Smooth muscle cell of the brain vasculature (primary cell): ENCODE measurements at regions not wholly inside any gene's neighbourhood (a gene's known extent, or its start where the extent isn't known, plus 50 kb on each side); places are given as distances from the start of the nearest gene placed in this dataset.
"Not testable (repeated sequence)": the region's sequence is repeated elsewhere in the genome, so short reads cannot be mapped to it uniquely, and the experiment has no call there.

ENCODE experiments used
- DNase-seq: peaks from one replicate; pipeline ENCODE4 v3.0.0-alpha.2; 2012; ENCODE audit warnings: low read depth, low spot score

DNA sequence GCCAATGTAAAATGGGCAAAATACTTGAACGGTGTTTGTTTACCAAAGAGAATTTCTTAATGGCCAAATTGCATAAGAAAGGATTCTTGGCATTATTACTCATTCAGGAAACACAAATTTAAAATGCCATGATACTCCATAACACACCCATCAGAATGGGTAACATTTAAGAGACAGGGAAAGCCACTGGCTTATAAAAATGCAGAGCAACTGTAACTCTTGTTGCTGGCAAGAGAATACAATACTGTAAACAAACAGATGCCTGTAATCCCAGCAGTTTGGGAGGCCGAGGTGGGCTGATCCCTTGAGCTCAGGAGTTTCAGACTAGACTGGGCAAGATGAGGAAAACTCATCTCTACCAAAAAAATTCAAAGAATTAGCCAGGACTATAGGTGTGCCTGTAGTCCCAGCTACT is 125.8 kb upstream of the NBPF11 start:
- not testable (repeated sequence) for DNase-seq

DNA sequence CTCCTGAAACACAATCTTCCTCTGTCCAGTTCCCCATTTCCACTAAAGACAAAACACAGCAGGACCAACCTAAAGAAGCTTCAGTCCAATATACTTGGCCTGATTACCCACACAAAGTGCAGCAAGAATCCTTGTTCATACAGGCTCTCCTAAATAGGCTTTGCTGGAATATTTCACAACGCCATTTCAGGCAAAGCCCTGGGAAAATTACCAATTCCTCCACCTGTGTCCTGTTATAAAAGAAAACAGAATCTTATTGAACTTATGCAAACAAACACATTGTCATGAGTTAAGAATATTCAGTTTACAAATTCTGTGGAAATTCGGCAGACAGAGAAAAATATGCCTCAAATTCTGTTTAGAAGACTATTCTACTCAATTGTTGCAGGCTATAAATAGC is 115.0 kb upstream of the NBPF11 start:
- DNase-seq = not testable (repeated sequence)

DNA sequence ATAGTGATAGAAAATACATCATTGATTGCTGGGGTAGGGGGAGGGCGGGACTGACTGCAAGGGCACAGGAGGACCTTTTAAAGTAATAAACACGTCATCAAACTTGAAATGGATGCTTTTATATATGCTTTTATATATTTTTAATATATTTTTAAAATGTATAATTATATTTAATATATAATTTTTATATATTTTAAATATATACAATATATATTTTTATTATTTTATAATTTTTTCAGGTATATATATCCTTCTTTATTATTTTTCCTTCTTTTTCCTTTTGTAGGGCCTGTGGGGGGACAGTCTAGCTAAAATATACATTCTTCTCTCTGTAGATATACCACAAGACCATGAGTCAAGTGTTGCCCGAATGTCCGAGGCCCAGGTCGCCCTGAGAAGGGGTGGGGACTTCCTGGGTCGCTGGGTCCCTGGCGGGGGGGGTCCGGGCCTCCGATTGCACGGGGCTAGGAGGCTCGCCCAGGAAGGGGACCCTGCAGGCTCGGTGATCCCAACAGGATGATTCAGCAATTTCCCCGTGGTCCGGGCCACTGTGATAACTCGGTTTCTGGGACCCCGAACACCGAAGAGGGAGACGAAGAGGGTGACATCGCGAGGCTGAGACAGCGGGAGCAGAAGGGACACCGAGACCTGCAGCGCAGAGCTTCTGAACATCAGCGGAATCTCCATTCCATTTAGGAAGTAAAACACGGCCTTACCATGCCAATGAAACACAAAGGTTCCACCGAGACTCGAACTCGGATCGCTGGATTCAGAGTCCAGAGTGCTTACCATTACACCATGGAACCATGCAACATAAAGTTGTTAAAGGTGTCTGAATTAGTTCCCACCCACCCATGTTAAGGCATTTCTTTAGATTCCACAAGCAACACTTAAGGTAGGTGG is 112.5 kb upstream of the NBPF11 start:
- no peak for DNase-seq

DNA sequence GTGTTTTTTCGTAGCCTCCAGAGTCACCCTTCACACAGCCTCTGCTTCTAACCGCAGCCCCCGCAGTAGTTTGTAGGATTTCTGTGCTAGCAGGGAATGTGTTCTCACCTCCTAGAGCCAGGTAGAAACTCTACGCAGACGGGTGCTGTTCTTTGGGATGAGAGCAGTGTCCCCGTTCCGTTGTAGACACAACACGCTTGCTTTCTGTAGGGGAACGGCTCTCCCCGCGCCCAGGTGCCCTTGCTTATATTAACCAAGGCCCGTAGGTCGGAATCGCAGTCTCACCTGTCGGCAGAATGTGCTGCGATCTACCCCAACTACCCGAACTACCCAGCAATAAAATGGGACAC is 111.8 kb upstream of the NBPF11 start:
- DNase-seq = no peak

DNA sequence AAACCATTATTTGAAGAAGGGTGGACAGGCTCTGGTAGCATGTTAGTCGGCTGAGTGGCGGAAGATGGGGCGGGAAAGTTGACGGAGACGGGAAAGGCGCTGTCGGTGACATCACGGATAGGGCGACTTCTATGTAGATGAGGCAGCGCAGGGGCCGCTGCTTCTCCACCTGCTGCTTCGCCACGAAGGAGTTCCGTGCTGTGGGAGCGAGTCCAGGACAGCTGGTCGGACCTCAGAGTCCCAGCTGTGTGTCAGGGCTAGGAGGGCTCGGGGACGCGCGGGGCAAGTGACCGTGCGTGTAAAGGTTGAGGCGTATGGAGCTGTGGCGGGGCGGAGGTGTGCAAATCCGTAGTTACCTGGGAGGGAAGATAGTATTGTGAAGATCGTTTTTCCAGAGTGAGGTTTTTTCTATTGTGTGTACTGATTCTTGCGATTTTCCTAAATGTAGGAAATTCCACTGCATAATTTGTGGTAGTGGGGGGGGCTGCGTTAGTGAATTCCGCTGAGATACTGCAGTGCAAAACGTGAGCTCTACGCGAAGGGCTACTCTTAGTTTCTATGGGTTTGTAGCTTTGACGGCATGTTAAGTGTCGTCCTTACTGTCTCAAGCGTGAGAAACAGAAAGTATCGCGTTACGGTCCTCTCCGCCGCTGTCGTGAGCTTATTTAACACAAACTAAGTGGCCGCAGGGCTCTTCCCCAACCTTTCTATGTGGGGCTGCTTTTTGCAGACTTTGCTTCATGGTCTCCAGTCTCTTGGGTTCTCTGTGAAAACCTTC is 111.2 kb upstream of the NBPF11 start:
- DNase-seq = no peak

DNA sequence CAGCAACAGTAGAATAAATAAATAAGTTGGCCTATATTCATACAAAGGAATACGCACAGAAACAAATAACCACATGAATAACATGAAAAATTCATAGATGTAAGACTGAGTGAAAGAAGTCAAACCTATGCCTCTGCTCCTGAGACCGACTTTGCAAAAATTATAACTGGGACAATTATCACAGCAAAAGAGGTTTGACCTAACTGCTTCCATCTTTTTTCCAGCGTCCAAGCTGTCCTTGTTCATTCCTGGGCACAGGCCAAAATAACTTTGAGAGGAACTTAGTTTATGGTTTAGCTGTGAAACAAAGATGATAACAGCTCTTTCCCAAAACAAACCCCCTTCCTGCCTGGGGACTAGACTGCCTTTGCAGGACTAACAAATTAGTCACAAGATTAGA is 109.6 kb upstream of the NBPF11 start:
- not testable (repeated sequence) for DNase-seq

DNA sequence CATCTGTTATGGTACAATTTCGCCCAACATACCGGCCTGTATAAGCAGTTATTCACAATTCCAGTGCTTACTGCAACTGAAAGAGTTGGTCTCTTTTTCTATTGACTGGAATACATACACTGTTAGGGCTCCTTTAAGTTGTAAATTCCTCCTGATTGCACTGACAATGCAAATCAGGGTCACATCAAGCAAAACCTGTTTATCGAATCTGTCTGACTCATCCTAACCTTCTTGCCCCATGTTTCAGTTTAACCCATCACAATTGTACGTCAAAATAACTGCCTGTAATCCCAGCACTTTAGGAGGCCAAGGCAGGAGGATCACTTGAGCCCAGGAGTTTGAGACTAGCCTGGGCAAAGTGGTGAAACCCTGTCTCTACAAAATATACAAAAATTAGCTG is 105.8 kb upstream of the NBPF11 start:
- DNase-seq = not testable (repeated sequence)

DNA sequence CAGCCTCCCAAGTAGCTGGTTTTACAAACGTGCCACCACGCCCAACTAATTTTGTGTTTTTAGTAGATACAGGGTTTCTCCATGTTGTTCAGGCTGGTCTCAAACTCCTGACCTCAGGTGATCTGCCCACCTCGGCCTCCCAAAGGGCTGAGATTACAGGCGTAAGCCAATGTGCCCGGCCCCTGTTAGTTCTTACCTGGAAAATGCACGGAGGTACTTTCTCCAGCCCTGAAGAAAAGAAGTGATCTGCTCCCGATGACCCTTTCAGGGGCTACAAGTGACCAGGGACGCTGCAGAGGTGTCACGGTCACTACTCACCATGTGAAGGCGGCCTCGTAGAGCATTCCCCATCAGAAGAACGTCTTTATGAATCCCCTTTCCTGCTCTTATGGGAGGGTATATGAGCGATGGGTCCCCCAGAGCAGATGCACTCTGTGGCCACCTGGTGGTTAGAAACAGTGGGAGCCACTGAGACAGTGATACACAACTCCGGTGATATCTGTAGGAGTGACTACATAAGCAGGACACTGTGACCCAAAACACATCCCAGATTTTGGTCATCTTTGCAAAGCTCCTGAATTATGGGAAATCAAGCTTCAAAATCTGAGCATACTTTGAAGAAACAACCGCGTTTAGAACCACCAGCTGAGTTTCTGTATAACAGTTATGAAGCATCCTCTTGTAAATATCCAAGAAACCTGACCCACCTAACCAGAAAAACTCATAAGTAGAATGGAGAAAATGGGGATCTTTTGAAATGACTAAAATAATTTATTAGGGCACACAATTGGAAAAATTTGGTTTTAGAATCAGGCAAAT is 102.7 kb upstream of the NBPF11 start:
- not testable (repeated sequence) for DNase-seq

DNA sequence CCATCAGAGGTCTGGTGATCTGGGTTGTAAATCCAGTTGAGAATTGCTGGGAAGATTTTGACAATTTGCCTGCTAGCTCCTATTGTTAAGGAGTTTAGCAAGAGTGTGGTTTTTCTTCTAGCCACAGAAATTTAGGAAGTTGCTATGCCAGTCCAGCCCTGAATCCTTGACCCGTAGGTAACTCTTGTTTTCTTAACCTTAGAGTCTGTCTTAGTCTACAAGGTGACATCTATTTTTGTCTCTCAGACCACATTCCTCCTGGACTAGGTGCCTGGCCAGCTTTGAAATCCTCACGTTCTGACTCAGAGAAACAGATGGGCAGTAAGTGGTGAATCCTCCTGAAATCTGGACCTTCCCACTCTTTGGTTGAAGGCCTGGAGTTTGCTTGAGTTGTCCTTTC is 101.7 kb upstream of the NBPF11 start:
- not testable (repeated sequence) for DNase-seq

DNA sequence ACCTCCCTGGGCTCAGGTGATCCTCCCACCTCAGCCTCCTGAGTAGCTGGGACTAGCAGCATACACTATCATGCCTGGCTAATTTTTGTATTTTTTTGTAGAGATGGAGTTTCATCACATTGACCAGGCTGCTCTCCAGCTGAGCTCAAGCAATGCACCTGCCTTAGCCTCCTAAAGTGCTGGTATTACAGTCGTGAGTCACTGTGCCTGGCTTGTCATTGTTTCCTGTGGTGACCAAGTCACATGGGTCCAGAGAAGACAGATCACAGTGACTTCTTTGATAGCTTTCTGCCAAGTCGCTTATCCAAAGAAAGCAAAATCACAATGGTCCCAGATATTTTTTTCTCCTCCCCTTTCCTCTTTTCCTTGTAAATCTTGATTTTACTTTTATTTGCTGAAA is 96.7 kb upstream of the NBPF11 start:
- DNase-seq = not testable (repeated sequence)

DNA sequence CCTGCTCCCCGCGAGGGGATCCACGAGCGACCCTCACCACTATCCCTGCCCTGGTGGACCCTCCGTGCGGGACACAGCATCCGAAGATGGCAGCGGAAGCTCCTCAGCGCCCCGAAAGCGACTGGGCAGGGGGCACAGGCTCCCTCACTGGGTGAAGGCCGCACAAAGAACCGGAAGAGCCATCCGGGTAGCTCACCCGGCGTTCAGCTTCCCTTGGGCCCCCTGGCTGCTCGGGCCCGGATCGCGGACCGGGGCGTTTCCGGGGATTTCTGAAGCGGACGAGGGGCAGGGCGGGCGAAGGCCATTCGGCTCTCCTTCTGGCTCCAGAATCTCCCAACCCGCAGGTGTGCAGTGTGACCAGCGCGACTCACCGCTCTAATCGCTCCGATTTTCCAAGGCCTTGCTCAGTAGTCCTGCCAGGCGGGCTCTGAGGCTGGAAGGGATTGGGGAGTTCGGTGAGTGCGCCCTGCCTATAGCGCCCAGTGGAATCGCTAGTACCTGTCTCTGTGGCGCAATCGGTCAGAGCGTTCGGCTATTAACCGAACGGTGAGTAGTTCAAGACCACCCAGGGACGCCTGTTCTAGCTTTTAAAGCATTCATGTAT is 94.3 kb upstream of the NBPF11 start:
- DNase-seq = not testable (repeated sequence)

DNA sequence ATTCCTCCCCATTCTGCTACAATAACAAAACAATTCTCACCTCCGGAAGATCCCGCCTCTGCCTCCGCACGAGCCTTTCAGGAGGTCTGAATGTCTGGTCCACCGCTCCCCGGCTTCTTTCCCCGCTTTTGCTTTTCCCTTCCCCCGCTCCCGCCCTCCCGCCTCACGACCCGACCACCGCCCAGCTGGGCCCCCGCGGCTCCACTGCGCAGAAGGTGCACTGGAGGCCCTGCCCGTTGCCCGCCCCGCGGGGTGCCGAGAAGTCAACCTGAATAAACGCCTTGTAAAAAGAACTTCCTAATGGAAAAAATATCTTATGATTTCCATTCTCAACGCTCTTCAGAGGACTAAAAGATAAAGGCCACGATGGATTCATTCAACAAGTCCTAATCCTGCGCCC is 93.8 kb upstream of the NBPF11 start:
- not testable (repeated sequence) for DNase-seq

DNA sequence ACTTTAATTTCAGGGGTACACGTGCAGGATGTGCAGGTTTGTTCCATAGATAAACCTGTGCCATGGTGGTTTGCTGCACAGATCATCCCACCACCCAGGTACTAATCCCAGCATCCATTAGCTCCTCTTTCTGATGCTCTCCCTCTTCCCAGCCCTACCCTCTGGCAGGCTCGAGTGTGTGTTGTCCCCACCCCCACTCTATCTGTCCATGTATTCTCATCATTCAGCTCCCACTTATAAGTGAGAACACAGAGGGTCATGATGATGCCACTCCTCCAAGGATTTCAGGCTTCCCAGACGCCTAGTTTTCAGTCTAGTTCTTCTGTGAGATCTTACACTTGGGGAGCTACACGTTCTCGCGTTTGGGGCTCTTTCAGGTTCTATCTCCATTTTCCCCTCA is 93.4 kb upstream of the NBPF11 start:
- DNase-seq = not testable (repeated sequence)

DNA sequence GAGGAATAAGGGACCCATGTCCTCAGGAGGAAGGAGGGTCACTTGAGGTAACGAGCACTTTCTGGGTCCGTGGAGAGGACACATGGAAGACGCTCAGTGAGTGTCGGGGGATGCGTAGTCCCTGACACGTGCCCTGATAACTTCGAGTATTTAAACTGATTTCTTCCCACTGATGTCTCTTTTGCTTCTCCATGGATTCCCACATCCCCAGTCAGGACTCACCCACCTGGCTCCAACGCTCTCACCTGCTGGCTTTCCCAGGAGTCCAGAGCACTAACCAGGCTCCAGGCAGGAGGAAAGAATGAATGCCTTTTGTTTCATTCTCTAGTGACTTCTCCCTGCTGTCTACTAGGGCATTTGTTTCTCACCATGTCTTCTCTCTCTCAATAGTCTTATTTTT is 81.2 kb upstream of the NBPF11 start:
- not testable (repeated sequence) for DNase-seq

DNA sequence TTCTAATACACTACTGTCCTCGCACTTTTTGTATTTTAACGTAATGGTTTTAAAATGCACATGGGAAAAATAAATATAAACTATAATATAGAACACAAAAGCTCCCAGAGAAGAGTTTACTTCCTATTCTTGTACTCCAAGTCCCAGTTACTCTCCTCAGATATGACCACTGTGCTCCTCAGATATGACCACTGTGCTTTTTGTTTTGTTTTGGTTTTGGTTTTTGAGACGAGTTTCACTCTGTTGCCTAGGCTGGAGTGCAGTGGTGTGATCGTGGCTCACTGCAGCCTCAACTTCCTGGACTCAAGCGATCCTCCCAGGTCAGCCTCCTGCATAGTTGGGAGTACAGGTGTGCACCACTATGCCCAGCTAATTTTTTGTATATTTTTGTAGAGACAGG is 76.8 kb upstream of the NBPF11 start:
- not testable (repeated sequence) for DNase-seq

DNA sequence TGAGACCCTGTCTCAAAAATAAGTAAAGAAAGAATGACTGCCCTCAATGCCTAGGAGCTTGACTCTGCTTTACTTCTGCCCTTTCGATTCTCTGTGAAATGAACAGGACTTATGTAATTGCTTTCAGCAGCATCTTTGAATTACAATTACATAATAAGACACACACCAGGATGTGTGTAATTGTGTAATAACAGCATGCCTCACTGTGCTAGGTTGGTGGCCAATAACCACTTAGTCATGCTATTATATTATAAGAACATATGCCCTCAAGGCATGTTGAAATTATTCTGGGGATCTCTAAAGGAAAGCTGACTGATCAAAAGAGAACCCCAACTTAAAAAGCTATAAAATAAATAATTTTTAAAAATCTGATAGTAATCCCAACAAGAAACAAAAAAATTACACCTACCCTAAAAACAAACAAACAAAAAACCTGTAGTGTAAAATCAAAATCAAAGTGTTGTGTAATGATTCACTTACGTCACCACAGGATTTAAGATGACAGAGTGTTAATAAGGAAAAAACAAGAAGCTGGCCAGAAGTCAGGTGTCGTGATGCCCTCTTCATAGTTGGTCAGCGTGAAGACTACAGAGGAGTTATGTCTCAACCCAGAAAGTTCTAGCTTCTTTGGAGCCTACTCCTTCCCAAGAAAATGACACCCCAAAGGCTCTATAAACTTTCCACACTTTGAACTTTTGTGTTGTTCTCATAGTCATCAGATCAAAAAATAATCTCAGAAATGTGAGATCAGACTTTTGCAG is 70.5 kb upstream of the NBPF11 start:
- DNase-seq = not testable (repeated sequence)

DNA sequence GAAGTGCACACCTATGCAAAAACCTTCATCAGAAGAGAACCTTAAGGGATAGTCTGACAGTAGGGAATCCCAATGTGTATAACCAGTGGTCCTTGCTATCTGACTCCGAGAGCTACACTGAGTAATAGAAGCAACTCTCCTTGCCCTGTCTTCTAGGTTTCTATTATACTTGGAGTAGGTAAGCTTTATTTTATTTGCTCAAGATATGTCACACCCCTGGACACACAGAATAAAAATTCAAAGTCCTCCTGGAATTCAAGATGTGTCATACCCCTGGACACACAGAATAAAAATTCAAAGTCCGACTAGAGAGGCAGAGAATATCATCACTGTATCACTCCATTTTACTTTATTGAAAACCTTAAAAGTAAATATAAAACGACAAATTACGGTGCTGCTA is 69.5 kb upstream of the NBPF11 start:
- DNase-seq = not testable (repeated sequence)

DNA sequence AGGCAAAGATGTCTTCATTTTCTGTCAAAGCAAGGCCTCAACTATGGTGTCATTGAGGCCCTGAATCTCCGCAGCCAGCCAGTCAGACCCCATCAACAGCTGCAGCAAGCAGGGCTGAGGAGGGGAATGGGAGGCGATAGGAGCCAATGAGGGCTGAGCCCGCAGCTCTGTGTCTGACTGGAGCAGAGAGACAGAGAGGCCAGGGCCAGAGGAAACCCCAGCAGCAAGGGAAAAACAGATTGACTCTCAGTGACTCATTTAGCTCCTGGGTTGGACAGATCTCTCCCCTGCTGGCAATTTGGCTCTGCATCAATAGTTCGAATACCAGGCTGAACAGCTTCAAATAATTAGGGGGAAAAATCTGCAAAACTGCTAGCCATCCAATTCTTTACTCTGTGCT is 67.1 kb upstream of the NBPF11 start:
- not testable (repeated sequence) for DNase-seq

DNA sequence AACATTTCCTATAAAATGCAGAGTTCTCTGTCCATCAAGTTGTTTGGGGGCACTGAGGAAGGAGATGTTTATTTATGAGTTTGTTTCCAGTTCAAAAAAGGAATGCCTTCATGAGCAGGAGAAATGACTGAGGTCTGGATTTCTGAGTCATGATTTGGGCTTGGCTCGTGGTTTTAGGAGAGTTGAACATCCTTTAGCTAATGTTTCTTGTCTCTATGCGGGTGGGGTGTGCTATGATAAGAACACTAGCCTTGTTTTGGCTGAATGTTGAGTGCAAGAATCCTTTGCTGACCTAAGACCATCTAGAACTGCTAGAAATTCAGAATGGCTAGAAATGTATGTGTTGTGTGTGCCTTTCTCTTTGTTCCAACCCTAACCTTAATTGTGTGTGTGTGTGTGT is 59.1 kb upstream of the NBPF11 start:
- DNase-seq = not testable (repeated sequence)

DNA sequence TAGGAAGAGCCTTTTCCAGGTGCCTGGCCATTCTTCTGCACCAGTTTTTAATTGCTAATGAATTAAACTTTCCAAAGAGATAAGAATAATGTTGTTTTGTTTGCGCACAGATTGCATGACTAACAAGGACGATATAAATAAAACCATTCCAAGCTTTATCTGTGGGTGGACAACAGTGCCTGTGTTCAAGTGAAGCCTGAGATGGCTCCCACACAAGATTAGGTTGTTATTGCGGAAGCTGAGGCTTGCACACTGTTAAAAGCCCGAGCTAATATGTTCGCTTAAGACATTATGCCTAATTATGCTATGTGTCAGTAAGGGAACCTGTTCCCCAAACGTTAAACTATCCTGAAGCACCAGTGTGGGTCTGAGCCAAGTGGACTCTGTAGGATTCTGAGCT is 58.5 kb upstream of the NBPF11 start:
- not testable (repeated sequence) for DNase-seq

DNA sequence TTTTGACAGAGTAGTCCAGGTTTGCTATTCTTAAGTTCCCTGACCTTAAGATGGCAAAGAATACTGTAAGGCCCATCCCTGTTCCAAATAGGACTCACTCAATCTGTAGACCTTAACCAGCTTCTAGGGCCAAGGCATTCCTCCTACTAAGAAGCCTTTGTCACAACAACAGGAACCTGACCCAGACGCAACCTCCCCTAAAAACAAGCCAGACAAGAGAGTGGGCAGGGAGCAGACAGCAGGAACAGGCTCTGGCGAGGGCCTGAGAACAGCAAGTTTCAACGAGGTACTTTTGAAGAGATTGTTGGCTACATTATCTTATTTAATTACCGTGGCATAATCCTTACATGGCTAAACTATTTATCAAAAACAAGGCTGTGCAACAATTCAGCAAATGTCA is 58.1 kb upstream of the NBPF11 start:
- DNase-seq = not testable (repeated sequence)
